Spinal cord (tissue), 9 donors: ENCODE measurements at regions not wholly inside any gene's neighbourhood (a gene's known extent, or its start where the extent isn't known, plus 50 kb on each side); places are given as distances from the start of the nearest gene placed in this dataset.

Experiments
- DNase-seq, 6 donors: peaks; one replicate each; pipeline versions ENCODE4 v3.0.0 to v3.0.0-alpha.2; 2013 to 2015; ENCODE audit warnings: low spot score in 6 of 6, low read depth in 4 of 6
- H3K27ac ChIP-seq: one replicate; pipeline ENCODE4 v1.5.1; 2013; ENCODE audit warnings: low read depth, low read length, control low read depth
- H3K27me3 ChIP-seq: one replicate; pipeline ENCODE4 v1.6.1; 2013; ENCODE audit warnings: low read length; ENCODE audit not compliant: control insufficient read depth, insufficient read depth
- H3K36me3 ChIP-seq: one replicate; pipeline ENCODE4 v1.6.1; 2013; ENCODE audit warnings: low read length; ENCODE audit not compliant: control insufficient read depth, insufficient read depth
- H3K4me1 ChIP-seq: one replicate; pipeline ENCODE4 v1.6.1; 2013; ENCODE audit warnings: low read length; ENCODE audit not compliant: control insufficient read depth, insufficient read depth
- H3K4me3 ChIP-seq: one replicate; pipeline ENCODE4 v1.5.1; 2013; ENCODE audit warnings: low read depth, low read length, control low read depth
- H3K9me3 ChIP-seq: one replicate; pipeline ENCODE4 v1.6.1; 2013; ENCODE audit warnings: low read length; ENCODE audit not compliant: control insufficient read depth, insufficient read depth
- WGBS: methylation state at CpG from one replicate; pipeline ENCODE4 v1.1.5; 2013; ENCODE audit warnings: missing lambda C conversion rate; ENCODE audit not compliant: insufficient coverage; 5-methylcytosine and 5-hydroxymethylcytosine counted together
- donor health status: healthy.

DNA sequence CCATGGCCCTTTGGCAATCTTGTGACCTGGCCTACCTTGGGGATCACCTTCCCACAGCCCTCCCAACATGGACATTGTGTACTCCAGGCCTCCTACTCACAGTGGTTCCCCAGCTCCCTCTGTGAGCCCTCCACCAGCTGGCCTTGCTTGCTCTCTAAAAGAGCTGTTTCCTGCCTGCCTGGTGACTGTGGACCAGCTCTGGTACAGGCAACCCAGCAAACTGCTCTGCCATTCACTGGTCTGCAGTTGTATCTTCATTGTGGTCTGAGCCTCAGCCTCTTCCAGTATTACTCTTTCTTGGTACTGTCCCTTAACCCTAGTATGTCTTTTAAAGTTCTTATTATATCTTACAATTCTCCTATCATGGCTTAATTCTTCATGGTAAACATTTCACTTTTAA, 236.2 kb downstream of the KTN1 start:
- Histone ChIP-seq H3K4me3 (no peak overlapping the region), H3K4me1 (no peaks in the 10 kb centered on the region), H3K9me3 (no peaks in the 10 kb centered on the region), H3K27ac (no peak overlapping the region), H3K36me3 (no peaks in the 10 kb centered on the region), H3K27me3 (no peaks in the 10 kb centered on the region)
- no peak for DNase-seq

DNA sequence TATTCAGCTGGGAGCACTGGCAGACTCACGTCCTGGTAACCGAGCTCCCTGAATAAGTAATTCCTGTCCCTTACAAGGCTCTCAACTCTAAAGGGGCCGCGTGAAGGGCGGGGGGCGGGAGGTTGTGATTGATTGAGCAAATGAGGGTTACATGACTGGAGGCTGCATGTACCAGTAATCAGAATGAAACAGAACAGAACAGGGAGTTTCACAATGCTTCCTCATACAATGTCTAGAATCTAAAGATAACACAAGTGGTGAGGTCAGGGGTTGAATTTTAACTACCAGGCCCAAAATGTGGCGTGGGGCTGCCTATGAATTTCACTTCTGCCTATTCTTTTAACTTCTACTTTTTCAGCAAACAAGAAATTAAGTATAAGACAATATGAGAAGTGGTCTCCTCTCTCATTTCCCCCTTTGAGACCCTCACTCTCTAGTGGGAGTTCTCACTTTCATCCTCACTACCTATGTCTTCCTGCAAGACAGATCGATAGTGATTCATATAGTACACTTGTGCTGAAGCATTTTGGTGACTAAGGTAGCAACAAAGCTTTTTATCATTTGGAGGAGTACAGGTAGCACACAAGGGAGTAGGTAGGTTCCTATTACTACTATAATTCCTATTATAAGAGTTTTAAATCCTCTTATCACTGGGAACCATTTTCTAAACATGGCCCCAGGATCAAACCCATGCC, 239.8 kb downstream of the KTN1 start:
- no peak for DNase-seq
- no peaks in the 10 kb centered on the region for H3K9me3 ChIP-seq
- no peak overlapping the region for H3K27ac ChIP-seq
- no CpG with 5 or more reads among the region's 8 CpGs for WGBS
- no peaks in the 10 kb centered on the region for H3K36me3 ChIP-seq
- H3K27me3 ChIP-seq, result no peaks in the 10 kb centered on the region
- H3K4me3 ChIP-seq, result no peak overlapping the region
- no peaks in the 10 kb centered on the region for H3K4me1 ChIP-seq

DNA sequence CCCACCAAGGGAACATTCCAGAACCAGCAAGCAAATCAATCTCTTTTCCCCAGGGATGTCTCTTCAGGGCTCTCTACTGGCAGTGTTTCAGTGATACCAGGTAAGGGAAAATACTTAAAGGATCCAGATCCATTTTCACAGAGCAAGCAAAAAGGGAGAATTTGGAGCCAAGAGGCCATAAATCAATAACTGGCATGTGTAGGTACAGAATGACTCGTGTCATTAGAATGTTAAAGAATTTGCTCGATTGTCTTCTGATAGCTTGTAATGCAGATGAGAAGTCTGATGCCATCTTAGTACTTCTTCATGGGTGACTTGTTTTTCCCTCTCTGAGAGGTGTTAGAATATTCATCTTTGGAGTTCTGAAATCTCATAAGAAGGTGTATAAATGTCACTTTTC, 242.9 kb downstream of the KTN1 start:
- no peaks in the 10 kb centered on the region for H3K27me3 ChIP-seq
- H3K4me1 ChIP-seq, result no peaks in the 10 kb centered on the region
- WGBS, result 83% methylated on average over 1 of the region's 2 CpGs
- H3K9me3 ChIP-seq, result no peaks in the 10 kb centered on the region
- no peaks in the 10 kb centered on the region for H3K36me3 ChIP-seq
- no peak overlapping the region for H3K27ac ChIP-seq
- no peak overlapping the region for H3K4me3 ChIP-seq
- no peak for DNase-seq

DNA sequence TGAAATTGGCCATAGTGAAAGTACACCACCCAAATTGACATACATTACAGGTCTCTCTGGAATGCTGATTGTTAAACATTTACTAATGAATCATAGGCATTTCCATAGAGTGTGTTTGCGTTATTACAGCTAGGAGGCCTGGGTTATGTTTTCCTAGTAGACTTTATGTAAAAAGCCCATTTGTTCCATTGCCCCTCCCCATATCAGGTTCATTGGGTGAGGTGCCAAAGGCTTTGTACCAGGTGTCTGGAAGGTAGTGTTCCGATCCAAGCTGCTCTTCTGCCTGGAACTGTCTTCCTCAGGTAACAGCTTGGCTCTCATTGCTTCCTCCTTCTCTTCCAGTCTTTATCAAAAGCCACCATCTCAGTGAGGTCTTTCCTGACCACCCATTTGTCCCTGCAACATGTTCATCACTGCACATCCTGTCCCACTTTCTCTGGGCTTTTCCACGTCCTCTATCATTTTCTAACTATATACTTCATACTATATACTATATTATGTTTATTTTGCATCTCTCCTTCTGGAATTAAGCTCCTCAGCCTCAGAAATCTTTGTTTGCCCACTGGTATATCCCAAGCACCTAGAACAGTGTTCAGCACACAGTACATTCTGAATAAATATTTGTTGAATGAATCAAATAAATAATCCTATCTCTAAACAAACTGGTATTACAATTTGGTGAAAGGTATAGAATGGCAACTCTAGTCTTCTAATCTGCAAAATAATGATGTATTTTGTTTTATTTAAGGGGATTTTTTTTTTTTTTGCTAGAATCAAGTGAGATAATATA, 252.3 kb downstream of the KTN1 start:
- Histone ChIP-seq H3K9me3 (no peaks in the 10 kb centered on the region), H3K4me1 (no peaks in the 10 kb centered on the region), H3K36me3 (no peaks in the 10 kb centered on the region), H3K27me3 (no peaks in the 10 kb centered on the region), H3K4me3 (no peak overlapping the region), H3K27ac (no peak overlapping the region)
- no peak for DNase-seq
- WGBS, result 100% methylated on average over 1 of the region's 3 CpGs

DNA sequence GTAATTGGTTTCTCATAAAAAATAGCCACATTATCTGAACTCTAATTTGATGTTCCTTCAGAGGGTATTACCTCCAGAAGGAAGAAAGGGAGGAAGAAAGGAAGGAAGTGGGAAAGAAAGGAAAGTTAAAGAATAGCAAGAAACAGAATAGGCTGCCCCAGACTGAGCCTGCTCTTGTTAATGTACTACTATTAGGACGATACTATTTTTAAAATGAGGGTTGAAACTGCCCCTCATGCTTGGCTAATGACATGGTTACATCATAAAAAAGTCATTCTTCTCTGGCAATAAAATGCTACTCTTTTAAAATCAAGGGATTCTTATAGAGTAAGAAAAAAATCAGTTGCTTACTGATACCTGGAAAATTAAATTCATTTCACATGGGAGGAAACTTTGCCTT, 253.0 kb downstream of the KTN1 start:
- H3K27me3 ChIP-seq, result no peaks in the 10 kb centered on the region

DNA sequence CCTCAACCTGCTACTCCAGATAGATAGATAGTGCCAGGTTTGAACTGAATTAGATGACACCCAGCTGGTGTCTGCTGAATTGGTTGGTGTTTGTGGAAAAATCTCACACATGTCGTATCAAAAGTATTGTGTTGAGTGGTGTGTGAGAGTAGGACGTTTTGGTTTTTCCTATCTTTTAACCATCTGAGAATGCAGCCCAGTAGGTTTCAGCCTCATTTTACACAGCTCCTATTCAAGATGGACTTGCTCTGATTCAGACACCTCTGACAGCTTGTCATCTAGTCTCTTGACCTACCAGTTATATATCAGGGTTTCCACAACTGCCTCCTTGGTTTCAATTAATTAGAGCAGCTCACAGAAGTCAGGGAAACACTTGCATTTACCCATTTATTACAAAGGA, 254.4 kb downstream of the KTN1 start:
- Histone ChIP-seq H3K9me3 (no peaks in the 10 kb centered on the region), H3K4me3 (no peak overlapping the region), H3K27me3 (no peaks in the 10 kb centered on the region), H3K36me3 (no peaks in the 10 kb centered on the region), H3K27ac (no peak overlapping the region), H3K4me1 (no peaks in the 10 kb centered on the region)
- no CpG with 5 or more reads among the region's 2 CpGs for WGBS
- no peak for DNase-seq

More for the DNA sequence above, 253.0 kb downstream of the KTN1 start:
- H3K4me1 ChIP-seq, result no peaks in the 10 kb centered on the region
- H3K9me3 ChIP-seq, result no peaks in the 10 kb centered on the region
- WGBS, result no CpG with 5 or more reads among the region's 1 CpG
- no peaks in the 10 kb centered on the region for H3K36me3 ChIP-seq
- no peak overlapping the region for H3K27ac ChIP-seq
- H3K4me3 ChIP-seq, result no peak overlapping the region
- DNase-seq, result no peak

DNA sequence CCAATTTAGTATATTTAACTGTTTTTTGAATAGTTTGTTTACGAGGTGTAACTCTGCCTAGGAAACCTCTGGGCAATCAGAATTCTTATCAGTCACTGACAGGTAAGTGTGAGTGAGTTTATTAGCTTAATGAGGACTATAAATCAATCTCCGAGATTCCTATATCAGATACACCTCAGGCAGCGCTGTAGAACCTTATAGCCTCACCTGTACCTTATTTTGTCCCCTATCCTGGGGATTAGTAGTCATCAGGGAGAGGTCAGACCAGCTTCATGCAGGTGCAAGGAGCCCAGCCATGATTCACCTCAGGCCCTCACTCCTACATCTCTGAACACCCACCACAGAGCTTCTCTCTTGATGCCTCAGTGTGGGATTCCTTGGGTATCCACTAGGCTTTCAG, 256.0 kb downstream of the KTN1 start:
- H3K9me3 ChIP-seq, result no peaks in the 10 kb centered on the region
- no peaks in the 10 kb centered on the region for H3K27me3 ChIP-seq
- H3K27ac ChIP-seq, result no peak overlapping the region
- H3K4me1 ChIP-seq, result no peaks in the 10 kb centered on the region
- DNase-seq, result no peak
- no peaks in the 10 kb centered on the region for H3K36me3 ChIP-seq
- WGBS, result no CpG with 5 or more reads among the region's 3 CpGs
- H3K4me3 ChIP-seq, result no peak overlapping the region

DNA sequence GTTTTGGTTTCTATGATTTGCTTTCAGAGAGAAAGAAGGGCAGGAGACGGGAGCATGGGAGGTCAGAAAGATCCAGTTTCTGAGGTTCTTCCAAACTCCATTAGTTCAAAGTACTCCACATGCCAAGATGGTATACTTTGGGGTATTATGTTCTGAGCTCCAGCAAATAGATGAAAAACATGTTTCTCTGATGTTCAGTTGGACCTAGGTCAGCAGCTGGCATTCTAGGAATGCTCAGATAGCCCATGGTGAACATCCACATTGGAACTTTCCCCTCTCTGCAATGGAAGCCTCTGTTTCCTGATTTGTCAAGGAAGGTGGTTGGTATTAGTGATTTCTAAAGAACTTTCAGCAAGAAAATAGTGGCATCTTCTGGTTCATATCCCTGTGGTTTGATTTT, 257.5 kb downstream of the KTN1 start:
- no peak overlapping the region for H3K27ac ChIP-seq
- no peak for DNase-seq
- WGBS, result no CpG with 5 or more reads among the region's 1 CpG

DNA sequence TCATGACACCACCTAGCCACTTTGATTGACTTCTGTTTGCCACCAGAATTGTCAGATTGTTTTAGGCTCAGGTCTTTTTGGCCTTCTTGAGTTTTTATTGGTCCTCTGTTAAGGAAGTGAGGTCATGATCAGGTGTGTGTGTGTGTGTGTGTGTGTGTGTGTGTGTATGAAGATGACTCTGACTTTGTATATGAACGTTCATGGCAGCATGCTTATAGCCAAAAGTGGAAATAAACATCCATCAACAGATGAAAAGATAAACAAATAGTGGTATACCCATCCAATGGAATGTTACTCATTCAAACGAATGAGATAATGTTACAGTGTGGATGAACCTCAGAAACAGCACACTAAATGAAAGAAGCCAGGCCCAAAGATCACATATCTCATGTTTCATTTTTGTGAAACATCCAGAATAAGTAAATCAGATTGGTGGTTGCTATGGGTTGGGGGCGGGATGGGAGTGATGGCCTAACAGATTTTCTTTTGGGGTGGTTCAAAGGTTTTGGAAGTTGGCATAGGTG, 258.6 kb downstream of the KTN1 start:
- WGBS, result no CpG with 5 or more reads among the region's 3 CpGs
- no peaks in the 10 kb centered on the region for H3K36me3 ChIP-seq
- no peak overlapping the region for H3K27ac ChIP-seq
- H3K27me3 ChIP-seq, result no peaks in the 10 kb centered on the region
- H3K4me3 ChIP-seq, result no peak overlapping the region
- no peaks in the 10 kb centered on the region for H3K4me1 ChIP-seq
- no peak for DNase-seq
- H3K9me3 ChIP-seq, result no peaks in the 10 kb centered on the region

More for the DNA sequence above, 257.5 kb downstream of the KTN1 start:
- no peaks in the 10 kb centered on the region for H3K27me3 ChIP-seq
- no peaks in the 10 kb centered on the region for H3K4me1 ChIP-seq
- no peaks in the 10 kb centered on the region for H3K9me3 ChIP-seq
- no peaks in the 10 kb centered on the region for H3K36me3 ChIP-seq
- H3K4me3 ChIP-seq, result no peak overlapping the region
